GM12874 (cell line): ENCODE measurements at regions not wholly inside any gene's neighbourhood (a gene's known extent, or its start where the extent isn't known, plus 50 kb on each side); places are given as distances from the start of the nearest gene placed in this dataset.

Experiments used
- CTCF ChIP-seq: IDR thresholded peaks from 2 replicates; pipeline ENCODE4 v1.5.1; 2011; ENCODE audit warnings: low read depth, mild to moderate bottlenecking, control low read depth, low read length, moderate library complexity; ENCODE audit not compliant: insufficient read depth

- TF ChIP-seq CTCF = no peak
Measured at GRCh38 chr11:115030166-115030565, 351.8 kb downstream of the NXPE2 start.

- no peak for TF ChIP-seq CTCF
Measured at GRCh38 chr11:115036406-115037180, 358.3 kb downstream of the NXPE2 start.

GRCh38 chr11:115042002-115042401, 363.7 kb downstream of the NXPE2 start:
- no peak for TF ChIP-seq CTCF

DNA sequence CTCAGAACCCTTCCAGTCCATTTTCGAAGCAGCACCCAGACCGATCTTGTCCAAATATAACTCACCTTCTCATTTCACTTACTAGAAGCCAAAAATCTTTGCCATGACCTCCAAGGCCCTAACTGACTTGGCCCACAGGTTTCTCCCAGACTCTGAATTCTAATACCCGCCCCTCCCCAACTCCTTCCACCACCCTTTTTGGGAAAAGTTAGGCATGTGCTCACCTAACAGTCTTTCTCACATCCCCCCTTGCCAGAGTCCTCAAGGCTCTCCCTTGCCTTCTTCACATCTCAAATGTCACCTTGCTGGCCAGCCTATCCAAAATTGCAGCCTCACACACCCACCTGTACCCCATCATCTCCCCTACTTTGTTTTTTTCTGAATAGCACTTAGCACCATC, 369.3 kb downstream of the NXPE2 start:
- no peak for TF ChIP-seq CTCF

DNA sequence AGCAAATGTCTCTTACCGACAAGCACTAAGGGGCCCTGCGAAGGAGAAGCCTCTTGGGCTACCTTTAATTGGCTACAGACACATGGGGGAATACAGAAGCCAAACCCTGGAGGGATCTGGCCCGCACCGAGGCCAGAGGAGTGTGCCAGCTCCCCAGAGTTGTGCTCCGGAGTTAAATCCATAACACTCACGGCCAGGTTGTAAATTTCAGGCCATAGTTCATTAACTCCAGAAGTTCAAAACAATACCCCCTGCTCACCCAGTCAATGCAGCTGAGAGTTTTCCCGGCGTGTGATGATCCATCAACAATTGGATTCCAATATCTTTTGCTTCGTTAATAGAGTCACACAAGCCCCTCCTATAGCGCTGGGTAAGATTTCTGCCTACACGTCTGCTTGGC, 371.5 kb downstream of the NXPE2 start:
- TF ChIP-seq CTCF = no peak

- TF ChIP-seq CTCF = no peak
Measured at GRCh38 chr11:115050756-115051155, 372.4 kb downstream of the NXPE2 start.

DNA sequence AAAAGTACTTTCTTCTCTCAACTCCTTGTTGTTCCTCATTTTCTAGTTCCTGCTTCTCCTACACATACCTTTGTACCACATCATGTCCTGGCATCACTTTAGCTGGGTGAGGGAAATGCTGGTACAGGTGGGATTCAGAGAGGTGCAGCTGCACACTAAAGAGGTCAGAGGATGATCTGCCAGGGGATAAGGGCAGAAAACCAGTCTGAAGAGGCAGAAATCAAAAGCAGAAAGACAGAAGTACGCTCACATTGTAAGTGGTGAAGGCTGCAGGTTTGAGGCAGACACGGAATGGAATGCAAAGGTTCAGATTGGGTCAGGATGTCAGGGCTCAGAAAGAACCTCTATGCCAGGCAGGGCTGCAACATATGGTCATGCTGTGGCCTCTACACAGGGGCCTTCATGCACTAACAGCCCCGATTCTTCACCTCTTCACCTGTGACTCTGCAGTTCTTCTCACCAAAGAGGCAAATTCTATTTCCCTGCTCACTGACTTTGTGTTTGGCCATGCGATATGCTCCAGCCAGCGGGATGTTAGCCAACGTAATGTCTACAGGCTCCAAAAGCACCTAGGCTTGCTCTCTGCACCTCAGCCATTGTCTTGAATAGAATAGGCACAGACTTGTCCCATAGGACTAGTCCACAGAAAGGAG, 373.7 kb downstream of the NXPE2 start:
- TF ChIP-seq CTCF = no peak
